ENCODE measurements at regions not wholly inside any gene's neighbourhood (a gene's known extent, or its start where the extent isn't known, plus 50 kb on each side); places are given as distances from the start of the nearest gene placed in this dataset.

- TF ChIP-seq CTCF (IDR thresholded peaks at IDR 0.05) = no peak
- no peak for TF ChIP-seq POLR2A (IDR thresholded peaks at IDR 0.05)
- TF ChIP-seq POLR2AphosphoS5 (IDR thresholded peaks at IDR 0.05) = no peak
Measured at GRCh38 chr18:78716581-78716980, 263.0 kb upstream of the SALL3 start.
